Kidney tubule cell (primary cell): ENCODE measurements at regions not wholly inside any gene's neighbourhood (a gene's known extent, or its start where the extent isn't known, plus 50 kb on each side); places are given as distances from the start of the nearest gene placed in this dataset.

Experiments used
- DNase-seq: peaks from one replicate; pipeline ENCODE4 v3.0.0-alpha.2; 2018; ENCODE audit warnings: low spot score

- DNase-seq: no peak
Observed at GRCh38 chr12:4969405-4969804, 59.7 kb downstream of the KCNA1 start.

GRCh38 chr12:4974217-4974616, 64.5 kb downstream of the KCNA1 start:
- no peak for DNase-seq

- DNase-seq: no peak
Observed at GRCh38 chr12:4975574-4975973, 65.9 kb downstream of the KCNA1 start.

- no peak for DNase-seq
Observed at GRCh38 chr12:4977102-4977501, 66.6 kb upstream of the KCNA5 start.

- no peak for DNase-seq
Observed at GRCh38 chr12:4978737-4979136, 64.9 kb upstream of the KCNA5 start.

GRCh38 chr12:4979737-4980136, 63.9 kb upstream of the KCNA5 start:
- peak; percentile 6 for DNase-seq

DNA sequence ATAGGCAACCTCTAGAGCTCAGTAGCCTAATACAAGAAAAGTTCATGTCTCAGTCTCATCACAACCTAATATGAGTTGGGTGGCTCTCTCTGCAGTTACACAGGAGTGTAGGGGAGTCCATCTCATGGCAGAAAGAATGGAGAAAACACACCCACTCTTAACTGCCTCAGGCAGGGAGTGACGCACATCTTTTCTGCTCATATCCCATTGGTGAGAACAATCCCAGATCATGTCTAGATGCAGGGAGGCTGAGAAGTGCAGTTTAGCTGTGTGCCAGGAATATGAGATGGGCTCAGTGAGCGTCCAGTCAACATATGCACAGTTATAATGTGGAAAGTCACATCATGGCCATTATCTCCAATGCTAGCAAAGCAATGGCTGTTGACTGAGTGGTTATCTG, 59.3 kb upstream of the KCNA5 start:
- DNase-seq: no peak

- DNase-seq: no peak
Observed at GRCh38 chr12:4984971-4985370, 58.7 kb upstream of the KCNA5 start.

- DNase-seq: no peak
Observed at GRCh38 chr12:4985820-4986219, 57.9 kb upstream of the KCNA5 start.

- DNase-seq: no peak
Observed at GRCh38 chr12:4987076-4988046, 56.3 kb upstream of the KCNA5 start.

DNA sequence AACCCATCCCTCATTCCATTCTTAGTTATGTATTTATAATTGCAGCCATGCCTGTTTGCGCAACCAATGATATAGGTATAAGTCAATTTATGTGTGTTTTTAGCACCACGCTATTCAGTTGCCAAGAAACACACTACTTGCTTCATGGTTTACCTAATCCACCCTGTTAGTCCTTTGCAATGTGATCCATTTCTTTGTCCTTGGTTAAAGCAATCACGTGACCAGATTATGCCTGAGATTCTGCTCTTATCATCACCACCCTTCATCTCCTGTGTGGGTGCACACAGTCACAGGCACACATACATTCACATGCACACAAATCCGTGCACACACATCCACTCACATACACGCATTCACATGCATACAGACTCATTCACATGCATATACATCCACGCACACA, 52.3 kb upstream of the KCNA5 start:
- DNase-seq: no peak

DNA sequence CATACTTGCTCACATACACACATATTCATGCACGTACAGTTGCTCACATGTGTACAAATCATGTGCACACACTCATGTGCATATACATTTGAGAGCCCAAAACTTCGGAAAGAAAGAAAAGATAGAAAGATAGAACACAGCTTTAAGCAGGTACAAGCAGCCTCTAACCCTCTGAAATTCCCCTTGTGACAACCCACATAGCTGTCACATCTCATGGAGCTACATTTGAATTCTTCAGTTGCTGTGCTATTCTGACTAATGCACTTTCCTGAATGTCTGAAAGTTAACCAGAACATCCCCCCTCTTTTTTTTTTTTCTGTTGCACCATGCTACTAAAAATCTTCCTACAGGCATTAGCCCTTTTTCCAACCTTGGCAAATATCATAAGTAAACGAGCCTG, 51.9 kb upstream of the KCNA5 start:
- no peak for DNase-seq

GRCh38 chr12:4992871-4993270, 50.8 kb upstream of the KCNA5 start:
- DNase-seq: no peak
